ENCODE measurements at regions not wholly inside any gene's neighbourhood (a gene's known extent, or its start where the extent isn't known, plus 50 kb on each side); places are given as distances from the start of the nearest gene placed in this dataset.

DNA sequence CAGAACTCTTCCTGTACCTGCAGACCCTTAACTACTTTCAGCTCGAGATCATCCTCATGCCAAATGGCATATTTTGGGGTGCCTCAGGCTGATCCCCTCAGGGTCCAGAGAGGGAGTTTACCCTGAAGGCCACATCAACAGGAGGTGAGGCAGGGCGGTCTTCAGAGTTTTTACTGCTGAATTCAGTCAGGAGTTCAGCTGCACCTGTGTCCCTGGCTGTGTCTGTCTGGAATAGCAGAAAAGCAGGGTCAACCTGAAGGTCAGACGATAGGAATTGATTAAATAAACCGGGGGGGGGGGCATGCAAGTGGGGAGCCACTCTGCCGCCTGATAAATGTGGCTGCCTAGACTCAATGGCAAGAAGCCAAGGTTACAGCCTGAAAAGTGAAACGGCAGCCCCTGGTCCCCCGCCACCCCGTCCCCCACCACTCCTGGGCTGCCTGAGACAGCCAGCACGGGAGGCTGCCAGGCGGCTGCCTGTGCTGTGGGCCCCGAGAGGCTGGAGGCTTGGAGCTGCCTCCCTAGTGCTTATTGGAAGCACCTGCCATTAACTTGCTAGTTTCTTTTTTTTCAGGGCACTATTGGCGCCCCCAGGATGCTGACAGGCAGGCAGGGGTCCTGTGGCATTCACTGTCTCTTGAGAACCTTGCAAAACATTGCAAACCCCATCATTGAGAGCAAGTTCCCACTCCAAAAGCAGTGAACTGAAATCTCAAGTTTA is 182.7 kb upstream of the PPP1R26 start:
- no peak for DNase-seq (ENCODE audit: low spot score)
- in situ Hi-C loops (cut with MboI; ENCODE audit: low sequenced_read_pairs, unreplicated experiment), result no loop called here
- TF ChIP-seq, protein P1, sequence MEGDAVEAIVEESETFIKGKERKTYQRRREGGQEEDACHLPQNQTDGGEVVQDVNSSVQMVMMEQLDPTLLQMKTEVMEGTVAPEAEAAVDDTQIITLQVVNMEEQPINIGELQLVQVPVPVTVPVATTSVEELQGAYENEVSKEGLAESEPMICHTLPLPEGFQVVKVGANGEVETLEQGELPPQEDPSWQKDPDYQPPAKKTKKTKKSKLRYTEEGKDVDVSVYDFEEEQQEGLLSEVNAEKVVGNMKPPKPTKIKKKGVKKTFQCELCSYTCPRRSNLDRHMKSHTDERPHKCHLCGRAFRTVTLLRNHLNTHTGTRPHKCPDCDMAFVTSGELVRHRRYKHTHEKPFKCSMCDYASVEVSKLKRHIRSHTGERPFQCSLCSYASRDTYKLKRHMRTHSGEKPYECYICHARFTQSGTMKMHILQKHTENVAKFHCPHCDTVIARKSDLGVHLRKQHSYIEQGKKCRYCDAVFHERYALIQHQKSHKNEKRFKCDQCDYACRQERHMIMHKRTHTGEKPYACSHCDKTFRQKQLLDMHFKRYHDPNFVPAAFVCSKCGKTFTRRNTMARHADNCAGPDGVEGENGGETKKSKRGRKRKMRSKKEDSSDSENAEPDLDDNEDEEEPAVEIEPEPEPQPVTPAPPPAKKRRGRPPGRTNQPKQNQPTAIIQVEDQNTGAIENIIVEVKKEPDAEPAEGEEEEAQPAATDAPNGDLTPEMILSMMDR (IDR thresholded peaks at IDR 0.05; ENCODE audit: borderline replicate concordance, control extremely low read depth, extremely low read depth, insufficient read depth, missing control alignments), result no peak

DNA sequence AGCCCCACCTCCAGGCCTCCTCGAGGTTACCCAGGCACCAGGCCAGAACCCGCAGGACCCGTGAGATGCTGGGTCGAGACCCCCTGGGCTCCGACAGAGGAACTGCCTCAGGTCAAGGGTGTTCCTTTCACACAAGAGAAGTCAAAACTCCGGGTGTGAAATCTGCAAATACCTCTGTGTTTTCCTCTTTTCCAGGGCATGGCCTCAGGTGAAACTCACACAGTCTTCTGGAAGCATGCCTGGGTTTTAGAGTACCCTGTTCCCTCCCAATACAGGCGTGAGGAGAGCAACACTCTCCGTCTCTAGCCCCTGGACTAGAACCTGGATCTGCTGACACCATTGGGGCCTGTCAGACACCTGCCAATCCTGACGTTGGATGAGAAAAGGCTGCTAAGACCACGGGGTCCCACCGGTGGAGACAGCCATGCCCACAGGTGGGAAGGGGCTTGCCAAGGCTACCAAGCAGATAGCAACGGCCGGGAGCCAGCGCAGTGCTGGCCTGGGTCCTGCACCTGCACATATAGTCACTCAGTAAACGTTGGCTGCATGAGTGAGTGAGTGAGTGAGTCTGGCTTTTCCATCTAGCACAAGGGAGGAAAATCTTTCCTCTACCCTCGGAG is 182.0 kb upstream of the PPP1R26 start:
- in situ Hi-C loops (cut with MboI; ENCODE audit: low sequenced_read_pairs, unreplicated experiment), result no loop called here
- TF ChIP-seq, protein P1 (IDR thresholded peaks at IDR 0.05; ENCODE audit: borderline replicate concordance, control extremely low read depth, extremely low read depth, insufficient read depth, missing control alignments), result no peak
- DNase-seq (ENCODE audit: low spot score), result no peak

- in situ Hi-C loops (cut with MboI; ENCODE audit: low sequenced_read_pairs, unreplicated experiment), result no loop called here
- TF ChIP-seq, protein P1 (IDR thresholded peaks at IDR 0.05; ENCODE audit: borderline replicate concordance, control extremely low read depth, extremely low read depth, insufficient read depth, missing control alignments), result no peak
- DNase-seq (ENCODE audit: low spot score), result no peak
Measured at GRCh38 chr9:135299239-135299590, 180.4 kb upstream of the PPP1R26 start.

GRCh38 chr9:135299651-135300345 is 179.8 kb upstream of the PPP1R26 start:
- TF ChIP-seq, protein P1 (IDR thresholded peaks at IDR 0.05; ENCODE audit: borderline replicate concordance, control extremely low read depth, extremely low read depth, insufficient read depth, missing control alignments), result no peak
- in situ Hi-C loops (cut with MboI; ENCODE audit: low sequenced_read_pairs, unreplicated experiment), result no loop called here
- DNase-seq (ENCODE audit: low spot score), result no peak

DNA sequence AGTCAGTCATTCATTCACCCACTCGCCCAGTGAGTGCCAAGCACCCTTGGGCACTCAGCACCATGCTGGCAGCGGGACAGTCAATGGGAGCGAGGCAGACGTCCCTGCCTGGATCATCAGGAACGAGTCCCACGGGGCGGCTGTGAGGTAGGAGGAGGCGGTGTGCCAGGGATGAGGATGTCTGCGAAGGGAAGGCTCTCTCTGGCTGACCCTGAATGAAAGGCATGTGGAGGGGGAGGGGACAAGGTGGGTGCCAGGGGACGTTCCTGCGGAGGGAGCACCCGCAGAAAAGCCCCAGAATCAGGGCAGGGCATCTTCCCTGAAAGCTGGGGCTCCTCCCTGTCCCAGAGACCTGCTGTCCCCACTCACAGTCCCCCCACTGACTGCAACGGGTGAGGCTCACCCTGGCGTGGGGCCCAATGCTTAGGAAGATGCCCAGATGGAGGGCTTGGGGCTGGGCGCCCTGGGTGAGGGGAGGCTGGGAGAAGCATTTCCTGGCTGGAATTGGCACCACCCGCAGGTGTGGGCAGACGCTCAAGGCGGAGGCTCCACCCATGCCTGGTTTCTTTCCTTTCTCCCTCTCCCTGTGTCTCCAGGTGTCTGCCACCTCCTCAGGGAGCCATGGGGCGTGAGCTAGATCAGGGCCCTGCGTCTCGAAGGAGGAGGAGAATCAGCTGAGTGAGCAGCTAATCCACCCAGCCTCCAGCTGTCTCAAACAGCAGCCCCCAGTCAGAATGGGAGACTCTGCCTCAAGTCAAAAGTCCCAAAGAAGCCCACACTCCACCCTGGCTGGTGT is 179.0 kb upstream of the PPP1R26 start:
- in situ Hi-C loops (cut with MboI; ENCODE audit: low sequenced_read_pairs, unreplicated experiment), result no loop called here
- DNase-seq (ENCODE audit: low spot score), result no peak
- TF ChIP-seq, protein P1 (IDR thresholded peaks at IDR 0.05; ENCODE audit: borderline replicate concordance, control extremely low read depth, extremely low read depth, insufficient read depth, missing control alignments), result no peak

Data from GM13976 (cell line).